ENCODE measurements at regions not wholly inside any gene's neighbourhood (a gene's known extent, or its start where the extent isn't known, plus 50 kb on each side); places are given as distances from the start of the nearest gene placed in this dataset.
A peak's percentile ranks its signal among the peaks of the same experiment; 100 is the strongest.

GRCh38 chr1:38780133-38780532, 79.4 kb downstream of the RRAGC start:
- Histone ChIP-seq H2BK20ac (ENCODE audit: low read depth, low read length, poor library complexity, severe bottlenecking) (no peak overlapping the region), H3K79me1 (ENCODE audit: insufficient read depth, low read depth, low read length, poor library complexity, severe bottlenecking) (no peaks in the 10 kb centered on the region), H2AK5ac (ENCODE audit: insufficient read length, low read length) (no peak overlapping the region), H3K18ac (ENCODE audit: insufficient read length, low read depth, low read length) (no peak overlapping the region), H2AFZ (ENCODE audit: low read length) (no peak overlapping the region), H4K8ac (replicated peaks; ENCODE audit: insufficient read length, low read depth, low read length) (no peak overlapping the region), H3K9me3 (ENCODE audit: control insufficient read depth, low read depth, low read length) (no peaks in the 10 kb centered on the region), H3K4me1 (ENCODE audit: insufficient read depth, low read length) (no peaks in the 10 kb centered on the region; the same call in 1 of the 2 replicates), H4K91ac (ENCODE audit: insufficient read length, low read depth, low read length) (no peak overlapping the region), H3T11ph (ENCODE audit: low read length) (no peak overlapping the region), H4K5ac (ENCODE audit: insufficient read length, low read depth, low read length) (no peak overlapping the region), H2BK120ac (ENCODE audit: low read depth, low read length, poor library complexity, severe bottlenecking) (no peak overlapping the region), H3K79me2 (ENCODE audit: insufficient read depth, low read length) (no peaks in the 10 kb centered on the region), H3K23ac (ENCODE audit: insufficient read length, low read depth, low read length) (no peak overlapping the region), H3K14ac (ENCODE audit: insufficient read depth, low read length) (no peak overlapping the region), H2BK12ac (ENCODE audit: insufficient read length, low read depth, low read length) (no peak overlapping the region), H3K27me3 (ENCODE audit: insufficient read depth, low read length) (no peaks in the 10 kb centered on the region), H3K23me2 (ENCODE audit: insufficient read length, low read depth, low read length, poor library complexity, severe bottlenecking) (no peaks in the 10 kb centered on the region), H3K4ac (ENCODE audit: low read depth, low read length) (no peak overlapping the region), H3K27ac (ENCODE audit: insufficient read length, low read depth, low read length) (no peak overlapping the region), H2BK15ac (ENCODE audit: low read depth, low read length) (no peak overlapping the region), H4K20me1 (ENCODE audit: control insufficient read depth, insufficient read depth, insufficient read length) (no peaks in the 10 kb centered on the region), H3K9ac (ENCODE audit: extremely low read depth, insufficient read length, low read length) (no peak overlapping the region), H2BK5ac (ENCODE audit: insufficient read length, low read length) (no peak overlapping the region), H3K4me2 (ENCODE audit: insufficient read depth, insufficient read length, low read length) (no peak overlapping the region), H3K56ac (ENCODE audit: insufficient read length, low read depth, low read length) (no peak overlapping the region)
- TF ChIP-seq CTCF (conservative IDR thresholded peaks at IDR 0.05): no peak
- DNase-seq: no peak
- Mint-ChIP-seq H3K27ac (0 out of 7 replicates have a peak overlapping the region, but pooled peaks of 1 of the 3 experiments have one; percentile 37), H3K4me1 (peaks cover 7 to 25% of the 10 kb centered on the region in 2 experiments), H3K36me3 (ENCODE audit: insufficient read depth in 1 of 3, low read depth in 3 of 3) (no peaks in the 10 kb centered on the region; a peak in 1 of 7 replicates), H3K4me3 (no peak overlapping the region), H3K9me3 (no peaks in the 10 kb centered on the region), H3K27me3 (ENCODE audit: low read depth) (peaks cover 9% of the 10 kb centered on the region)
- WGBS (ENCODE audit: extremely low coverage, insufficient read length, low lambda C conversion rate): no CpG with 5 or more reads among the region's 4 CpGs

All from H9 (cell line).